ENCODE measurements at regions not wholly inside any gene's neighbourhood (a gene's known extent, or its start where the extent isn't known, plus 50 kb on each side); places are given as distances from the start of the nearest gene placed in this dataset.

GRCh38 chr11:15617126-15617525 is 502.4 kb downstream of the INSC start:
- Histone ChIP-seq H3K27ac (no peak overlapping the region), H3K4me3 (no peak overlapping the region), H3K27me3 (peaks cover 0 to 7% (median 0%) of the 10 kb centered on the region in 3 donors), H3K36me3 (no peaks in the 10 kb centered on the region), H3K9me3 (no peaks in the 10 kb centered on the region), H3K4me1 (peaks cover 0 to 19% (median 12%) of the 10 kb centered on the region in 4 donors)
- intact Hi-C loops (cut with DNase I): no loop called here
- TF ChIP-seq POLR2AphosphoS5 (IDR thresholded peaks at IDR 0.05) (no peak), POLR2A (IDR thresholded peaks at IDR 0.05) (no peak), EP300 (IDR thresholded peaks at IDR 0.05) (no peak)
- DNase-seq: no peak
- 91 to 98% methylated on average over 5 of the region's 5 CpGs for WGBS, 2 donors

DNA sequence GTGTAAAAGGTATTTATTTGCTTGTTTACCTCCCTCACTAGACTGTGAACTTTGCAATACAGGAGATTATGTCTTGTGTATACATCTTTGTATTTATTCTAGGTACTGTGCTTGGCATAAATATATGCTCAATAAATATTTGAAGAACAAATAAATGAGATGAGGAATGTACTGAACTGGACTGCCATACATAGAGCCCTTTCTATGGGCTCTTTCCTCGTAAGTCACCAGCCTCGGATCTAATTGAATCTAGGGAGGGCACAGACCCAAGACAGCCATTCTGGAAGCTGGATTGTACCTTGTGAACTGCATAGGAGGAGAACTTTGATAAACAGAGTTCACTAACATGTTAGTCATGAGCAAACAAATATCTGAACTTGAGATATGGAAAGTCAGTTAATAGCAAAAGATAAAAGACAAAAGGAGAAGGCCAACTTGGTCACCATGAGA is 503.9 kb downstream of the INSC start:
- H3K27ac ChIP-seq: no peak overlapping the region
- intact Hi-C loops (cut with DNase I): no loop called here
- no peak for TF ChIP-seq POLR2AphosphoS5 (IDR thresholded peaks at IDR 0.05)
- no peak for TF ChIP-seq POLR2A (IDR thresholded peaks at IDR 0.05)
- no peak for TF ChIP-seq EP300 (IDR thresholded peaks at IDR 0.05)
- TF ChIP-seq, protein P1, sequence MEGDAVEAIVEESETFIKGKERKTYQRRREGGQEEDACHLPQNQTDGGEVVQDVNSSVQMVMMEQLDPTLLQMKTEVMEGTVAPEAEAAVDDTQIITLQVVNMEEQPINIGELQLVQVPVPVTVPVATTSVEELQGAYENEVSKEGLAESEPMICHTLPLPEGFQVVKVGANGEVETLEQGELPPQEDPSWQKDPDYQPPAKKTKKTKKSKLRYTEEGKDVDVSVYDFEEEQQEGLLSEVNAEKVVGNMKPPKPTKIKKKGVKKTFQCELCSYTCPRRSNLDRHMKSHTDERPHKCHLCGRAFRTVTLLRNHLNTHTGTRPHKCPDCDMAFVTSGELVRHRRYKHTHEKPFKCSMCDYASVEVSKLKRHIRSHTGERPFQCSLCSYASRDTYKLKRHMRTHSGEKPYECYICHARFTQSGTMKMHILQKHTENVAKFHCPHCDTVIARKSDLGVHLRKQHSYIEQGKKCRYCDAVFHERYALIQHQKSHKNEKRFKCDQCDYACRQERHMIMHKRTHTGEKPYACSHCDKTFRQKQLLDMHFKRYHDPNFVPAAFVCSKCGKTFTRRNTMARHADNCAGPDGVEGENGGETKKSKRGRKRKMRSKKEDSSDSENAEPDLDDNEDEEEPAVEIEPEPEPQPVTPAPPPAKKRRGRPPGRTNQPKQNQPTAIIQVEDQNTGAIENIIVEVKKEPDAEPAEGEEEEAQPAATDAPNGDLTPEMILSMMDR (IDR thresholded peaks at IDR 0.05): no peak
- no peak for DNase-seq
- no peak overlapping the region for H3K4me3 ChIP-seq
- H3K36me3 ChIP-seq: no peaks in the 10 kb centered on the region
- H3K27me3 ChIP-seq: peaks cover 0 to 13% (median 0%) of the 10 kb centered on the region in 3 donors
- peaks cover 0 to 11% (median 8%) of the 10 kb centered on the region in 4 donors for H3K4me1 ChIP-seq
- H3K9me3 ChIP-seq: no peaks in the 10 kb centered on the region
- 42 to 78% methylated on average over 2 of the region's 2 CpGs for WGBS, 2 donors

DNA sequence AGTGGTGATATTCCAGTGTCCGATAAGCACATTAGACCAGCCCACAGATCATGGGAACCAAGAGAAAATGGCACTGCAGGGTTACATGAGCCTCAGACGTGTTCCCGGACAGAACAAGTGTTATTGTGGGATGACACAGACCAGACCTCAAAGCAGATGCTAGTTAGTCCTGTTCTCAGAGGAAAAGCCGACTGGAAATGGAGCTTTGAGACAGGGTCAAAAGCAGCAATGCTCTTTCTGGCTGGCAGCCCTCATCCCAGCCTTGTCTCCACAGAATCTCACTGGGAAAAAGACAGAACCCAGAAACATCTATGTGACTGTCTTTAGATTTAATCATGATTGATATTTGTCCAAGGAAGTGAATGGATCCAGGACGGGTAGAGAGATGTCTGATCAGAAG is 506.8 kb downstream of the INSC start:
- H3K27me3 ChIP-seq: peaks cover 0 to 19% (median 0%) of the 10 kb centered on the region in 3 donors
- no peak overlapping the region for H3K4me3 ChIP-seq
- H3K27ac ChIP-seq: no peak overlapping the region
- no peaks in the 10 kb centered on the region for H3K4me1 ChIP-seq
- 71 to 82% methylated on average over 5 of the region's 5 CpGs for WGBS, 2 donors
- H3K36me3 ChIP-seq: no peaks in the 10 kb centered on the region
- H3K9me3 ChIP-seq: no peaks in the 10 kb centered on the region
- no peak for DNase-seq
- TF ChIP-seq EP300 (IDR thresholded peaks at IDR 0.05) (no peak), POLR2A (IDR thresholded peaks at IDR 0.05) (no peak), POLR2AphosphoS5 (IDR thresholded peaks at IDR 0.05) (no peak)
- TF ChIP-seq, protein P1 (IDR thresholded peaks at IDR 0.05): no peak
- intact Hi-C loops (cut with DNase I): no loop called here

DNA sequence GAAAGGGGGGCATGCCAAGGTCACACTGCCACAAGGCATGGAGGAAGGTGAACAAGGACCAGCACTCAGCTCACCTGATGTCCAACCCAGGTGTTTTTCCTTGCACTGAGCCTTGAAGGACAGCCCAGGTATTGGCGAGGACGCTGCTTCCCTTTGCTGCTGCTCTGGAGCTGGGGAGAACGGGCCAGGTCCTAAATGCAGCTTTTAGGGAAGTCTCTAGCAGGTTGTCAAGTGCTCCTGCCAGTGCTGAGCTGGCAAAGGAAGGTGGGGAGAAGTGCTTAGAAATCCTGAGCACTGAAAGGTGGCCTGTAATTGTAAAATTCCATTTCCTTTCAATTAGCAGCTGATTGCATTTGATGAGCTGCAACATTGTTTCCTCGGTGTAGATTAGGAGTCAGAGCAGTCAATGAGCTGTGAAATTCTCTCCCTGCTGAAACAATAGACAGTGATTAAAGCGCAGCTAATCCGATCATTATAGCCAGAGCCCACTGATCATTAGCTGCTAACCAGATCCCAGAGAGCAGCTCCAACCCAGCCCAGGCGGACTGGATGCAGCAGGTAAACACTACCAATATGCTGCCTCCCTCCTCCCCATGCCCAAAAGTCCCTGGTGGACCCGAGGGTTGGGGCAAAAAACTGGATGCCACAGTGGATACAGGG is 507.6 kb downstream of the INSC start:
- Histone ChIP-seq H3K4me1 (no peaks in the 10 kb centered on the region), H3K4me3 (no peak overlapping the region), H3K27me3 (peaks cover 0 to 19% (median 0%) of the 10 kb centered on the region in 3 donors), H3K36me3 (no peaks in the 10 kb centered on the region), H3K9me3 (no peaks in the 10 kb centered on the region), H3K27ac (no peak overlapping the region)
- intact Hi-C loops (cut with DNase I): no loop called here
- TF ChIP-seq, protein P1 (IDR thresholded peaks at IDR 0.05): no peak
- TF ChIP-seq EP300 (IDR thresholded peaks at IDR 0.05): no peak
- TF ChIP-seq POLR2A (IDR thresholded peaks at IDR 0.05): no peak
- no peak for TF ChIP-seq POLR2AphosphoS5 (IDR thresholded peaks at IDR 0.05)
- 56 to 75% methylated on average over 8 of the region's 8 CpGs for whole genome bisulfite sequencing, 2 donors
- no peak for DNase-seq

GRCh38 chr11:15624701-15625100 is 510.0 kb downstream of the INSC start:
- TF ChIP-seq POLR2A (IDR thresholded peaks at IDR 0.05) (no peak), POLR2AphosphoS5 (IDR thresholded peaks at IDR 0.05) (no peak), EP300 (IDR thresholded peaks at IDR 0.05) (no peak)
- TF ChIP-seq, protein P1 (IDR thresholded peaks at IDR 0.05): no peak
- intact Hi-C loops (cut with DNase I): no loop called here
- WGBS, 2 donors: 36 to 76% methylated on average over 4 of the region's 4 CpGs

More at GRCh38 chr11:15624701-15625100, 510.0 kb downstream of the INSC start:
- Histone ChIP-seq H3K4me1 (no peaks in the 10 kb centered on the region), H3K4me3 (no peak overlapping the region), H3K36me3 (no peaks in the 10 kb centered on the region), H3K9me3 (no peaks in the 10 kb centered on the region), H3K27me3 (peaks cover 0 to 28% (median 0%) of the 10 kb centered on the region in 3 donors), H3K27ac (no peak overlapping the region)
- DNase-seq: no peak
